ENCODE measurements at regions not wholly inside any gene's neighbourhood (a gene's known extent, or its start where the extent isn't known, plus 50 kb on each side); places are given as distances from the start of the nearest gene placed in this dataset.

GRCh38 chr13:76160506-76160905 lies 524.4 kb downstream of the LMO7 start:
- TF ChIP-seq GATA3 (IDR thresholded peaks at IDR 0.05; ENCODE audit: low read depth, low read length) (no peak), GATA2 (IDR thresholded peaks at IDR 0.05; ENCODE audit: low read depth, low read length) (no peak)
